UCSD-AML1 (cell line): ENCODE measurements at regions not wholly inside any gene's neighbourhood (a gene's known extent, or its start where the extent isn't known, plus 50 kb on each side); places are given as distances from the start of the nearest gene placed in this dataset.

ENCODE experiments used
- DNase-seq: peaks from one replicate; lab custom pipeline; 2025; ENCODE audit not compliant: unreplicated experiment; lab: John Stamatoyannopoulos, UW

GRCh38 chr17:71405101-71405500, 715.7 kb upstream of the SOX9 start:
- no peak for DNase-seq

- DNase-seq, result no peak
These were observed 712.8 kb upstream of the SOX9 start for GRCh38 chr17:71407981-71408380.

- DNase-seq, result no peak
These were observed 711.7 kb upstream of the SOX9 start for GRCh38 chr17:71409137-71409536.

- no peak for DNase-seq
These were observed 711.1 kb upstream of the SOX9 start for GRCh38 chr17:71409712-71410111.

- DNase-seq, result no peak
These were observed 708.0 kb upstream of the SOX9 start for GRCh38 chr17:71412803-71413202.

GRCh38 chr17:71413935-71414334, 706.9 kb upstream of the SOX9 start:
- no peak for DNase-seq

- no peak for DNase-seq
These were observed 703.7 kb upstream of the SOX9 start for GRCh38 chr17:71417142-71417541.

GRCh38 chr17:71422968-71423367, 697.9 kb upstream of the SOX9 start:
- no peak for DNase-seq

GRCh38 chr17:71423871-71424546, 696.8 kb upstream of the SOX9 start:
- DNase-seq, result no peak

GRCh38 chr17:71427801-71428200, 693.0 kb upstream of the SOX9 start:
- DNase-seq, result no peak

- DNase-seq, result no peak
These were observed 691.9 kb upstream of the SOX9 start for GRCh38 chr17:71428897-71429296.

- no peak for DNase-seq
These were observed 690.5 kb upstream of the SOX9 start for GRCh38 chr17:71430281-71430680.

- no peak for DNase-seq
These were observed 689.7 kb upstream of the SOX9 start for GRCh38 chr17:71431146-71431545.

- DNase-seq, result no peak
These were observed 688.2 kb upstream of the SOX9 start for GRCh38 chr17:71432378-71433315.

GRCh38 chr17:71434716-71435115, 686.1 kb upstream of the SOX9 start:
- DNase-seq, result no peak

- no peak for DNase-seq
These were observed 684.3 kb upstream of the SOX9 start for GRCh38 chr17:71436479-71436878.

GRCh38 chr17:71437166-71437565, 683.7 kb upstream of the SOX9 start:
- DNase-seq, result no peak

- DNase-seq, result no peak
These were observed 682.1 kb upstream of the SOX9 start for GRCh38 chr17:71438631-71439146.

GRCh38 chr17:71440513-71440912, 680.3 kb upstream of the SOX9 start:
- DNase-seq, result no peak

- DNase-seq, result no peak
These were observed 679.7 kb upstream of the SOX9 start for GRCh38 chr17:71441098-71441497.

- DNase-seq, result no peak
These were observed 676.7 kb upstream of the SOX9 start for GRCh38 chr17:71444078-71444477.
